GM19468 (cell line): ENCODE measurements at regions not wholly inside any gene's neighbourhood (a gene's known extent, or its start where the extent isn't known, plus 50 kb on each side); places are given as distances from the start of the nearest gene placed in this dataset.

ENCODE experiments used
- ATAC-seq: cut with Tn5 transposase; IDR thresholded peaks from one replicate; pipeline ENCODE4 v1.9.1; 2021; ENCODE audit warnings: mild to moderate bottlenecking, moderate library complexity, moderate number of reproducible peaks; ENCODE audit not compliant: unreplicated experiment; ENCODE audit errors: extremely low read depth

DNA sequence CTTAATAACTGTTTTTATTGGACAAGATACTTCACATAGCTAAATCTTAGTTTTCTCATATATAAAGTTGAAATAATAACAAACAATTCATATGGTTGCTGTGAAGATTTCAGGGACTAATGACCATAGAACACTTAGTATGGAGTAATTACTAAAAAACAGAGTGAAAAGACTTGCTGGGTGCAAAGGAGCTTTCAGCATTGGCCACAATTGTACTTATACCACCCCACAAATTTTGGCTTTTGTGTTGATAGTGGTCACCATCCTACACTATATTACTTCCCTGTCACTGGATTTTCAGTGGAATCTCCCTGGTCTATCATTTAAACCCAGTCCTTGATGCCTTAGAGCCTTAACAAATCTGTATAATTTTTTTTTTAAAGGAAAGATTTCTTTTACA, 398.6 kb upstream of the EPHA7 start:
- no peak for ATAC-seq

GRCh38 chr6:93806409-93807270, 387.3 kb upstream of the EPHA7 start:
- no peak for ATAC-seq

- ATAC-seq: no peak
Observed at GRCh38 chr6:93801101-93801847, 381.9 kb upstream of the EPHA7 start.

DNA sequence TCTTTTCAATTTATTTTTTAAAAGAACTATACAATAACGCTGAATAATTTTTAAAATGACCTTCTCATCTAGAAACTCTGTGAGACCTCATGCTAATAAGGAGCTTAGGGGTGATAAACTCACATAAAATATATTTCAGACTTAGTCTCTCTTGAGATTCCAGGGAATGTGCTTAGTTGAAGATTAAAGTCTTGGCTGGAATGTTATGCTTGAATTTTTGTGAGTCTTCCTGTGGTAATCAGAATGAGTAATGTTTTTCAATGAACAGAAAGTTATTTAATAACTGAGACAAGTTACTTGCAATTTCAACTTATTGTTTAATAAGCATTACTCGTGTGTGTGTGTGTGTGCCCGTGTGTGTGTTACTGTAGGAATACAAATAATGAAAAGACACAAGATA, 379.9 kb upstream of the EPHA7 start:
- no peak for ATAC-seq

- ATAC-seq: no peak
Observed at GRCh38 chr6:93794166-93794565, 374.8 kb upstream of the EPHA7 start.

- no peak for ATAC-seq
Observed at GRCh38 chr6:93792746-93793145, 373.4 kb upstream of the EPHA7 start.

- ATAC-seq: no peak
Observed at GRCh38 chr6:93790981-93791380, 371.6 kb upstream of the EPHA7 start.

- ATAC-seq: no peak
Observed at GRCh38 chr6:93789532-93789931, 370.2 kb upstream of the EPHA7 start.

DNA sequence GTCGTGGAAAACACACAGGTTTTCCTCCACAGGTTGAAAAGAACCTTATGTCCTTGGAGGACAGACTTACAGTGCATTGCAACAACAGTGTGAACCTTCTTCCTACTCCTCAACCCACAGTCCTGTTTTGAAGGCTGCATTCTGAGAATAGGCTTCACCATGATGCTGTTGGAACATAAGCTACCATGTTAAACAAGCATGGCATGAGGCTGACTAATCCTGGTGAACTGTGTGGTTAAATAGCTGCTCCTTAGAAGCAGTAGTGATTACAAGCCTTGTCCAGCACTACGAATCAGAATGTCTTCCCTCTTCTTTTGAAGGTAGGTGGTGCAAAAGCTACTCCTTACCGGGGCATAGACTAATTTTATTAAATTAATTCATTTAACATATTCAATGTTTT, 368.5 kb upstream of the EPHA7 start:
- no peak for ATAC-seq

- no peak for ATAC-seq
Observed at GRCh38 chr6:93786474-93787330, 367.3 kb upstream of the EPHA7 start.

DNA sequence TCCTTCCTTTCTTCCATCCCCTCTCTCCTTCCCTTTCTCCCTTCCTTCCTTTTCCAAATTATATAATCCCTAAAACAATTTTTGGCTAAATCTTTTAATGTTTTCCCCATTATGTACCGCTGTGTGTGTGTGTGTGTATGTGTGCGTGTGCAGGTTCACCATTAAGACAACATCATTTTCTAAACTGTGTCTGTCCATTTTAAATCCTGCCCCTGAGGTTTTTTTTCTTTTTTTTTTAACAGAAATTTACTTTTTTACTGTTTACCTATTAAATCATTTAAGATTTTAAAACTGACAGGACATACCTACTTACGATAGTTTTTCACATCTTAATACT, 366.3 kb upstream of the EPHA7 start:
- ATAC-seq: no peak

- no peak for ATAC-seq
Observed at GRCh38 chr6:93784794-93785693, 365.7 kb upstream of the EPHA7 start.

DNA sequence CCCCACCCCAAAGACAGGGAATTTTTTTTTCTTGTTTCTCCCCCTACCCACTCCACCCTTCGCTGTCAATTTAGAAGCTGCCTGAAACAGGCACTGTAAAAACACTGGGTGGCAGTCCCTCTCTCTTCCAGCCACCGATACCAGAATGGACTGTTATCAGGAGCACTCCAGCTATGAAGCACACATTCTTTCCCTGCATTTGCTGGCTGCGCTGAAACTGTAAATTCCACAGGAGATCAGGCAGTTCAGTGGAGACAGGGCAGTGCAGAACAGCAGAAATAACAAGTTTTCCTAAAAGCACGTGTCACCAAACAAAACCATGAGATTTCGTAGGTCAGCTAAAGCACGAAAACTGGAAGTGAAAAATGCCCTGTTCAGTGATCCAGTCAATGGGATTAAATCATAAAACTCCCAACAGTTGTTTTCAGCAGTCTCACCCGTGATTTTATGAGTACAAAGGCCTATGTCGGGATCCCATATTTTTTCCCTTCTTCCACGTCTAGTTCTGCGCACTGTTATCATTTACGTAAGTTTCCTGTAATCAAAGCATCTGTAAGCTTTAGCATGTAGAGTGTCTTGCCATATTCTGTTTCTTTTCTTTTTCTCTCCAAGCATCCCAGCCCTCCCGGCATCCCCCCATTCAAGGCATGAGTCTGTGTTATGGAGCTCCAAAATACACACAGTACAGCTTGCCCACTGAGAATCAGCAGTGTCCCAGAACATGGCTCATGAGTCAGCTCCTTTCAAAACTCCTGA, 359.9 kb upstream of the EPHA7 start:
- ATAC-seq: no peak

- no peak for ATAC-seq
Observed at GRCh38 chr6:93759190-93759589, 339.8 kb upstream of the EPHA7 start.

DNA sequence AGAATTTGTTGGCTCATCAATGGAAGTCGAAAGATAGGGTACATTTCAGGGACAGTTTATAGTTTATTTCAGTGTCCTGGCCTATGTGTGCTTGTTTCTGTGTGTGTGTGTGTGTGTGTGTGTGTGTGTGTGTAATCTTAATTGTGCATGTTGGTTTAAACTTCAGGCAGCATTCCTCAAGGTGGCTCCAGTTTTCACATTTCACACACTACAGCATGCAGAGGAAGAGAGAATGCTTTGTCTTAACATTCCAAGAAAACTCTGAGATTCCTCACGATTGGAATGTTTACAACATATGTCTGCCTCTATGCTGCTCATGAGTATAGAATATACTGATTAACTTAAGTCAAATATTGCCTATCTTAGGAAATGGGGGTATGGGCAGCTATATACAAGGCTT, 332.6 kb upstream of the EPHA7 start:
- ATAC-seq: no peak

DNA sequence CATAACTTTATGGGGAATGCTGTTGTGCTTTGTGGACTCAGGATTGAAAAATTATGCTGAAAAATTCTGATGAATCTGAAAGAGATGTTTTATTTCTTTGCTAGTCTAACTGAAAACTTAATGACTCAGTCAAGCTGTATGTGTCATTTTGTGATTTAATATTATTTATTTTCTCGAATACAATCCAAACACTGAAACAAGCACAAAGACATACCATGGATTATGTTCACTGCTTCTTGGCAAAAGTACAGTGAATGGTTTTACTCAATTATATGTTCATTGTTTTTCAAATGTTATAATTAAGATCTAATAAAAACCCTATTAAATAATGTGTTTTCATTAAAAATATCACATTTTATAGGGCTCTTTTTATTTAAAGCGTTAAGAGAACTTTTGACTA, 330.6 kb upstream of the EPHA7 start:
- no peak for ATAC-seq

GRCh38 chr6:93749191-93749590, 329.8 kb upstream of the EPHA7 start:
- ATAC-seq: no peak

DNA sequence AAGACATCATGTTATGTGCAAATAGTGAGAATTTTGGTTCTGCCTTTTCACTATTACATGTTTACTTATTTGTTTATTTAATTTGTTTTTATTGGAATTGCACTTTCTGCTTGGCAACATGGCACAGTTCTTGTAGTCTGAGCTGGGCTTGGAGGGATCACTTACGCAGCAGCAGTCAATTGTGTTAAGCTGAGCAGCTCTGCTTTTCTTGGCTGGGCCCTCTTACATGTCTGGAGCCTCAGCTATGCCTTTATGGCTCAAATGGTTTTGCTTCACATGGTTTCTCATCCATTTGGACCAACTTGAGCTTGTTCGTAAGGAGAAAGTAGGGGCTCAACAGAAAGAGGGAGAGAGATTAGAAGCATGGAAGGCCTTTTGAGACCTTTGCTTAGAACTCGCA, 327.5 kb upstream of the EPHA7 start:
- ATAC-seq: no peak

GRCh38 chr6:93745306-93745705, 325.9 kb upstream of the EPHA7 start:
- ATAC-seq: no peak
